ENCODE measurements at regions not wholly inside any gene's neighbourhood (a gene's known extent, or its start where the extent isn't known, plus 50 kb on each side); places are given as distances from the start of the nearest gene placed in this dataset.

DNA sequence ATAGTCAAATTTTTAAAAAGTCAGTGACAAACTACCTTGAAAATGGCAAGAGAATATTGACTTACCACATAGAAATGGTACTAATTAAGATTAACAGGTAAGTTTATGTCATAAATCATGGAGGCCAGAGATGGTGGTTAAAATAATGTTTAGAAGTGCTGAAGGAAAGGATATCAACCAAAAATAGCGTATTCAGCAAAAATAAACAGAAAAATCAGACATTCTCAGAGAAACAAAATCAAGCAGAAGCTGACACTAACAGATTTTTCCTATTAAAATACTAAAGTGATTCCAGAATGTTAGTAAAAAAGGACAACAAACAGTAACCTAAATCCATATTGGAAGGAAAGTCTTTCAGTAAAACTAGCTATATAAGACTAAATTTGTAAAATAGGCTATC lies 959.9 kb upstream of the CDH10 start:
- TF ChIP-seq, protein P1, sequence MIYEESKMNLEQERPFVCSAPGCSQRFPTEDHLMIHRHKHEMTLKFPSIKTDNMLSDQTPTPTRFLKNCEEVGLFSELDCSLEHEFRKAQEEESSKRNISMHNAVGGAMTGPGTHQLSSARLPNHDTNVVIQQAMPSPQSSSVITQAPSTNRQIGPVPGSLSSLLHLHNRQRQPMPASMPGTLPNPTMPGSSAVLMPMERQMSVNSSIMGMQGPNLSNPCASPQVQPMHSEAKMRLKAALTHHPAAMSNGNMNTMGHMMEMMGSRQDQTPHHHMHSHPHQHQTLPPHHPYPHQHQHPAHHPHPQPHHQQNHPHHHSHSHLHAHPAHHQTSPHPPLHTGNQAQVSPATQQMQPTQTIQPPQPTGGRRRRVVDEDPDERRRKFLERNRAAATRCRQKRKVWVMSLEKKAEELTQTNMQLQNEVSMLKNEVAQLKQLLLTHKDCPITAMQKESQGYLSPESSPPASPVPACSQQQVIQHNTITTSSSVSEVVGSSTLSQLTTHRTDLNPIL (CRISPR knock-in tag; IDR thresholded peaks at IDR 0.05; ENCODE audit: low read depth): no peak
- TF ChIP-seq GLIS3 (CRISPR knock-in tag; IDR thresholded peaks at IDR 0.05) (no peak), ARNTL (CRISPR knock-in tag; IDR thresholded peaks at IDR 0.05; ENCODE audit: borderline replicate concordance, low read depth) (no peak), PATZ1 (CRISPR knock-in tag; IDR thresholded peaks at IDR 0.05; ENCODE audit: borderline replicate concordance) (no peak), ZNF70 (CRISPR knock-in tag; IDR thresholded peaks at IDR 0.05) (no peak), ZC3H10 (CRISPR knock-in tag; IDR thresholded peaks at IDR 0.05) (no peak)
- TF ChIP-seq, protein P2, sequence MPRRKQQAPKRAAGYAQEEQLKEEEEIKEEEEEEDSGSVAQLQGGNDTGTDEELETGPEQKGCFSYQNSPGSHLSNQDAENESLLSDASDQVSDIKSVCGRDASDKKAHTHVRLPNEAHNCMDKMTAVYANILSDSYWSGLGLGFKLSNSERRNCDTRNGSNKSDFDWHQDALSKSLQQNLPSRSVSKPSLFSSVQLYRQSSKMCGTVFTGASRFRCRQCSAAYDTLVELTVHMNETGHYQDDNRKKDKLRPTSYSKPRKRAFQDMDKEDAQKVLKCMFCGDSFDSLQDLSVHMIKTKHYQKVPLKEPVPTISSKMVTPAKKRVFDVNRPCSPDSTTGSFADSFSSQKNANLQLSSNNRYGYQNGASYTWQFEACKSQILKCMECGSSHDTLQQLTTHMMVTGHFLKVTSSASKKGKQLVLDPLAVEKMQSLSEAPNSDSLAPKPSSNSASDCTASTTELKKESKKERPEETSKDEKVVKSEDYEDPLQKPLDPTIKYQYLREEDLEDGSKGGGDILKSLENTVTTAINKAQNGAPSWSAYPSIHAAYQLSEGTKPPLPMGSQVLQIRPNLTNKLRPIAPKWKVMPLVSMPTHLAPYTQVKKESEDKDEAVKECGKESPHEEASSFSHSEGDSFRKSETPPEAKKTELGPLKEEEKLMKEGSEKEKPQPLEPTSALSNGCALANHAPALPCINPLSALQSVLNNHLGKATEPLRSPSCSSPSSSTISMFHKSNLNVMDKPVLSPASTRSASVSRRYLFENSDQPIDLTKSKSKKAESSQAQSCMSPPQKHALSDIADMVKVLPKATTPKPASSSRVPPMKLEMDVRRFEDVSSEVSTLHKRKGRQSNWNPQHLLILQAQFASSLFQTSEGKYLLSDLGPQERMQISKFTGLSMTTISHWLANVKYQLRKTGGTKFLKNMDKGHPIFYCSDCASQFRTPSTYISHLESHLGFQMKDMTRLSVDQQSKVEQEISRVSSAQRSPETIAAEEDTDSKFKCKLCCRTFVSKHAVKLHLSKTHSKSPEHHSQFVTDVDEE (CRISPR knock-in tag; IDR thresholded peaks at IDR 0.05): no peak
- TF ChIP-seq, protein P3, sequence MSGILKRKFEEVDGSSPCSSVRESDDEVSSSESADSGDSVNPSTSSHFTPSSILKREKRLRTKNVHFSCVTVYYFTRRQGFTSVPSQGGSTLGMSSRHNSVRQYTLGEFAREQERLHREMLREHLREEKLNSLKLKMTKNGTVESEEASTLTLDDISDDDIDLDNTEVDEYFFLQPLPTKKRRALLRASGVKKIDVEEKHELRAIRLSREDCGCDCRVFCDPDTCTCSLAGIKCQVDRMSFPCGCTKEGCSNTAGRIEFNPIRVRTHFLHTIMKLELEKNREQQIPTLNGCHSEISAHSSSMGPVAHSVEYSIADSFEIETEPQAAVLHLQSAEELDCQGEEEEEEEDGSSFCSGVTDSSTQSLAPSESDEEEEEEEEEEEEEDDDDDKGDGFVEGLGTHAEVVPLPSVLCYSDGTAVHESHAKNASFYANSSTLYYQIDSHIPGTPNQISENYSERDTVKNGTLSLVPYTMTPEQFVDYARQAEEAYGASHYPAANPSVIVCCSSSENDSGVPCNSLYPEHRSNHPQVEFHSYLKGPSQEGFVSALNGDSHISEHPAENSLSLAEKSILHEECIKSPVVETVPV (CRISPR knock-in tag; IDR thresholded peaks at IDR 0.05): no peak
- TF ChIP-seq, protein P4, sequence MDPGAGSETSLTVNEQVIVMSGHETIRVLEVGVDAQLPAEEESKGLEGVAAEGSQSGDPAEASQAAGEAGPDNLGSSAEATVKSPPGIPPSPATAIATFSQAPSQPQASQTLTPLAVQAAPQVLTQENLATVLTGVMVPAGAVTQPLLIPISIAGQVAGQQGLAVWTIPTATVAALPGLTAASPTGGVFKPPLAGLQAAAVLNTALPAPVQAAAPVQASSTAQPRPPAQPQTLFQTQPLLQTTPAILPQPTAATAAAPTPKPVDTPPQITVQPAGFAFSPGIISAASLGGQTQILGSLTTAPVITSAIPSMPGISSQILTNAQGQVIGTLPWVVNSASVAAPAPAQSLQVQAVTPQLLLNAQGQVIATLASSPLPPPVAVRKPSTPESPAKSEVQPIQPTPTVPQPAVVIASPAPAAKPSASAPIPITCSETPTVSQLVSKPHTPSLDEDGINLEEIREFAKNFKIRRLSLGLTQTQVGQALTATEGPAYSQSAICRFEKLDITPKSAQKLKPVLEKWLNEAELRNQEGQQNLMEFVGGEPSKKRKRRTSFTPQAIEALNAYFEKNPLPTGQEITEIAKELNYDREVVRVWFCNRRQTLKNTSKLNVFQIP (CRISPR knock-in tag; IDR thresholded peaks at IDR 0.05; ENCODE audit: borderline replicate concordance, low read depth): no peak

GRCh38 chr5:25579111-25579510 lies 934.3 kb upstream of the CDH10 start:
- no peak for ATAC-seq
- TF ChIP-seq SNAI2 (CRISPR knock-in tag; IDR thresholded peaks at IDR 0.05): no peak
- no peak for TF ChIP-seq ARNTL (CRISPR knock-in tag; IDR thresholded peaks at IDR 0.05; ENCODE audit: borderline replicate concordance, low read depth)
- no peak for TF ChIP-seq ZNF565 (CRISPR knock-in tag; conservative IDR thresholded peaks at IDR 0.05; ENCODE audit: low read depth)
- no peak for TF ChIP-seq ESRRG (CRISPR knock-in tag; IDR thresholded peaks at IDR 0.05)
- no peak for TF ChIP-seq ZFP30 (CRISPR knock-in tag; IDR thresholded peaks at IDR 0.05)
- no peak for TF ChIP-seq GLIS3 (CRISPR knock-in tag; IDR thresholded peaks at IDR 0.05)
- no peak for TF ChIP-seq RARB (CRISPR knock-in tag; IDR thresholded peaks at IDR 0.05)
- TF ChIP-seq ZFP3 (CRISPR knock-in tag; IDR thresholded peaks at IDR 0.05): no peak
- TF ChIP-seq, protein P1 (CRISPR knock-in tag; IDR thresholded peaks at IDR 0.05; ENCODE audit: low read depth): no peak
- no peak for TF ChIP-seq ISL1 (CRISPR knock-in tag; IDR thresholded peaks at IDR 0.05)
- TF ChIP-seq, protein P2 (CRISPR knock-in tag; IDR thresholded peaks at IDR 0.05): no peak
- TF ChIP-seq BACH2 (CRISPR knock-in tag; IDR thresholded peaks at IDR 0.05; ENCODE audit: borderline replicate concordance): no peak
- TF ChIP-seq TCF4 (CRISPR knock-in tag; IDR thresholded peaks at IDR 0.05; ENCODE audit: borderline replicate concordance): no peak
- TF ChIP-seq PPARA (CRISPR knock-in tag; IDR thresholded peaks at IDR 0.05; ENCODE audit: borderline replicate concordance): no peak
- TF ChIP-seq, protein P3 (CRISPR knock-in tag; IDR thresholded peaks at IDR 0.05): no peak
- TF ChIP-seq ZNF70 (CRISPR knock-in tag; IDR thresholded peaks at IDR 0.05): no peak
- no peak for TF ChIP-seq PATZ1 (CRISPR knock-in tag; IDR thresholded peaks at IDR 0.05; ENCODE audit: borderline replicate concordance)

More for the DNA sequence above, 959.9 kb upstream of the CDH10 start:
- ATAC-seq: no peak

Measured in SK-N-SH treated with all-trans-retinoic acid at 6 μM for 48 hours (cell line).